HG02973 (cell line): ENCODE measurements at regions not wholly inside any gene's neighbourhood (a gene's known extent, or its start where the extent isn't known, plus 50 kb on each side); places are given as distances from the start of the nearest gene placed in this dataset.
A peak's percentile ranks its signal among the peaks of the same experiment; 100 is the strongest.
"Not testable (repeated sequence)": the region's sequence is repeated elsewhere in the genome, so short reads cannot be mapped to it uniquely, and the experiment has no call there.

Source experiments
- ATAC-seq: cut with Tn5 transposase; IDR thresholded peaks from one replicate; pipeline ENCODE4 v1.9.1; 2021; ENCODE audit warnings: moderate library complexity; ENCODE audit not compliant: unreplicated experiment

DNA sequence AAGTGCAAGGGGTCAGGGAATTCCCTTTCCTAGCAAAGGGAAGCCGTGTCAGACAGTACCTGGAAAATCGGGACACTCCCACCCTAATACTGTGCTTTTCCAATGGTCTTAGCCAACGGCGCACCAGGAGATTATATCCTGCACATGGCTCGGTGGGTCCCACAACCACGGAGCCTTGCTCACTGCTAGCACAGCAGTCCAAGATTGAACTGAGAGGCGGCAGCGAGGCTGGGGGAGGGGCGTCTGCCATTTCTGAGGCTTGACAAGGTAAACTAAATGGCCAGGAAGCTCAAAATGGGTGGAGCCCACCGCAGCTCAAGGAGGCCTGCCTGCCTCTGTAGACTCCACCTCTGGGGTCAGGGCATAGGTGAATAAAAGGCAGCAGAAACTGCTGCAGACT is 76.5 kb upstream of the LINC00632 start:
- not testable (repeated sequence) for ATAC-seq

DNA sequence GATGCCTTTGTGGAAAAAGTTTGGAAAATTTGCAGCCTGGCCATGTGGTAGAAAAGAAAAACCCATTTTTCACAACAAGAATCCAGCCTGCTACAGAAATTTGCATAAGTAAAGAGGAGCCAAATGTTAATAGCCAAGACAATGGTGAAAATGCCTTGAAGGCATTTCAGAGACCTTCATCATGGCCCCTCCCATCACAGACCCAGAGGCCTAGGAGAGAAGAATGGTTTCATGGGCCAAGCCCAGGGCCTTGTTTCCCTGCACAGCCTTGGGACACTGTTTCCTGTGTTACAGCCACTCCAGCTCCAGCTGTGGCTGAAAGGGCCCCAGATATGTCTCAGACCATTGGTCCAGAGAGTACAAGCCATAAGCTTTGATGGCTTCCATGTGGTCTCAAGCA is 101.4 kb upstream of the LINC00632 start:
- no peak for ATAC-seq

DNA sequence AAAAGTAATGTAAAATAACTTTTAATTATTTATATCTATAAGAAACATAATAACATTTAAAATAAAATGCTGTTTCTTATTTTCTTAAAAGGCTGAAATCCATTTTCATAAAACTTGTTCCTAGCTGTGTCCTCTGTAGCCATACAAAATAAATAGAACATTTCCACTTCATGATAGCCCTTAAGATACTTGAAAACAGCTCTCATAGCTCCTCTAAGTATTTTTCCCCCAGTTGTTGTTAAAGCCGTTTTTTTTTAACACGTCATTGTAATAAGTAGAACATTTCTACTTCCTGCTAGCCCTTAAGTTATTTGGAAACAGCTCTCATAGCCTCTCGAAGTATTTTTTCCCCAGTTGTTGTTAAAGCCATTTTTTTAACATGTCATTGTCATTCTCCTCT is 97.3 kb upstream of the SOX3 start:
- no peak for ATAC-seq

- ATAC-seq: no peak
These were observed 95.0 kb upstream of the SOX3 start for GRCh38 chrX:140599851-140600250.

DNA sequence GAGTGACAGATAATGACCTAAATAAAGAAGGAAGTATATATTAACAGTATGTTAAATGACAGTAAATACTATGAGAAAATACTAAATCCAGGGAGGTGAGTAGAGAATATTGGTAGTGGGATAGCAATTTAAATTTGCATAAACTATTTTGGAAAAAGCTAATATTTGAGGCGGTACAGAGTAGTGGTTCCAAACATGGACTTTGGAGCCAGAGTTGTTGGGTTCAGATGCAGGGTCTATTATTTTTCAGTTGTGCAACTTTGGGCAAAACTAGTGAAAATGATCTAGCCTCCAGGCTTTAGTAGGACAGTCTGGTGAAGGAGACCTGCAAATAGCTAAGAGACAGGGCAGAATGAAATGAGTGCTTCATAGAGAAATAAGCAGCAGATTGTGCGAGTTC is 84.8 kb upstream of the SOX3 start:
- no peak for ATAC-seq

- ATAC-seq: no peak
These were observed 82.1 kb upstream of the SOX3 start for GRCh38 chrX:140586951-140587350.

DNA sequence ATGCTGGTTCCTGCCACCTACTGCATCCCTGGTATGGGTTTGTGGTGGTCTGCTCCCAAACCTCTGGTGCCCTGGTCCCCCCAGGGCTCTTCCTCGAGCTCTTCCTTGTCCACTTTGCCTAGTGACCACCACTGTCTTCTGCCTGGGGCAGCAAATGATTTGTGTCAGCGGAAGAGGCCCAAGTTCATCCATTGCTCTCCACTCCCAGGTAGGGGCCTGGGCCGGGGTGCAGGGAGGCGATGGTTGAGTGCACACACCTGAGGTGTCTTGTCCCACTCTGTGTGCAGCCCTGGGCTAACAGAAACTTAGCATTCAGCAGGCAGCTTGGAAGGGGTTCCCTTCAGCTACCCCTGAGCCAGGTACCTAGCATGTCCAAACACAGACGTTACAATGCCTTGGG is 75.6 kb upstream of the SOX3 start:
- ATAC-seq: no peak

DNA sequence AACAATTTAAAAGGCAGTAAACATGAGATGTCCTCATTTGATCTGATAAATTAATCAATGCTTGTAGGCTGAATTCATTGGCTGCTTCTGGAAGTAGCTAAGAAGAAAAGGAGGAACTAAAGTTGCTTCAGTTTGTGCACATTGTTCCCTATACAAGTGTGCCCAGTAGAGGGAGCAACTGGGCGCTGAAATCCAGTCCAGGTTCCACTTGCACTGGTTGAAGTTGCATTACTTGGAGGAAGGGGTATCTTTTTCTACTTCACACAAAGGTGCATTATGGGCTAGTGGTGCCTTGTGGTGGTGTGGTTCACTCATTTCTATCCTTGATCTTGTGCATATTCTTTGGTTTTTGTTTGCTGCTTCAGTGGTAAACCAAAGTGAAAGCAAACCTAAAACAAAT is 67.9 kb upstream of the SOX3 start:
- ATAC-seq: peak; percentile 81

DNA sequence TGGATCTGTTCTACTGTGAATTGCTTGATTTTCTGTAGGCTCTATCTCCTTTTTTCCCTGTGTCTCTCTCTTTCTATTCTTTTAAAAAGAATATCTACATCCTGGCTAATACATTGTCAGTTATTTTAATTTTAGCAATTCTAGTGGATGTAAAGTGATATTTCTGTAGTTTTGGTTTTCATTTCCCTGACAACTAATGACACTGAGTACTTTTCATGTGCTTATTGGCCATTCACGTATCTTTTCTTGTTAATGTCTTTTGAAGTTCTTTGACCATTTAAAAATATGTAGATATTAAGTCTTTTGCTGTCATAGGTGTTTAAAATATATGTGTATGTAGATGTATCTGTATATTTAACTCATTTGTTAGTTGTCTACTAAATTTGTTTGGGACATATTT is 59.0 kb upstream of the SOX3 start:
- no peak for ATAC-seq
